ENCODE measurements at regions not wholly inside any gene's neighbourhood (a gene's known extent, or its start where the extent isn't known, plus 50 kb on each side); places are given as distances from the start of the nearest gene placed in this dataset.
"Not testable (repeated sequence)": the region's sequence is repeated elsewhere in the genome, so short reads cannot be mapped to it uniquely, and the experiment has no call there.

DNA sequence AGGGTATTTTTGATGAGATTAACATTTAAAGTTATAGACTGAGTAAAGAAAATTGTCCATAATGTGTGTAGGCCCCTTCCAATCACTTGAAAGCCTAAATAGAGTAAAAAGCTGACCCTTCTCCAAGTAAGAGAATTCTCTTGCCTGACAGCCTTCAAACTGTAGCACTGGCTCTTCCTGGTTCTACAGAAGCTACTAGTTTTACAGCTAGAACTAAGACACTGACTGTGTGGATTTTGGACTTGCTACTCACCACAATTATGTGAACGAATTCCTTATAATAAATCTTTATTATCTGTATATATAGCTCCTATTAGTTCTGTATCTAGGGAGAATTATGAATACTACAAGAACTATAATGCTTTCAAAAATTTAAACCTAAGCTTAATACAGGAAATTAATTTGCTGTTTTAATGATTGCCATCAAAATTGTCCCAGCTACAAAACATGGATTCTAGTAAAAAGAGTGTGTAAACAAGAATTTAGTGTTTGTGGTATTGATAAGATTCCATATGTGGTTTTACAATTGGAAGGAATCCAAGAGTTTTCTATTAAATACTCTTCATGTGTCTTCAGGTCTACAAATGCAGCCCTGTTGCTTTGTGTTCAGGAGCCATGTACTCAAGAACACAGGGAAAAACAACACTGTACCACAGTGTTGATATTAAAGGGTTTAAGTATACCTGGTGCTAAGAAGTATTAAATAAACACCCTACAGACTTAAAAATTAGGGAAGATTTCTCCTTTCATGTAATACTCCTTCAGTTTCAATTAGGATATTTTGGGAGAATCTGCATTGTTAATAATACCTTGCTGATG lies 366.5 kb downstream of the CXXC4 start:
- no peak for DNase-seq

DNA sequence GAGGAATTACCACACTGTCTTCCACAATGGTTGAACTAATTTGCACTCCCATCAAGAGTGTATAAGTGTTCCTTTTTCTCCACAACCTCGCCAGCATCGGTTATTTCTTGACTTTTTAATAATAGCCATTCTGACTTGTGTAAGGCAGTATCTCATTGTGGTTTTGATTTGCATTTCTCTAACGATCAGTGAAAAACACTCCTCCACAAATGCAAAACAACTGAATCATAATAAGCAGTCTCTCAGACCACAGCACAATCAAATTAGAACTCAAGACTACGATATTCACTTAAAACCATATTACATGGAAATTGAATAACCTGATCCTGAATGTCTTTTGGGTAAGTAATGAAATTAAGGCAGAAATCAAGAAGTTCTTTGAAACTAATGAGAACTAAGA lies 371.7 kb downstream of the CXXC4 start:
- no peak for DNase-seq

GRCh38 chr4:104117776-104118175 lies 376.9 kb downstream of the CXXC4 start:
- no peak for DNase-seq

DNA sequence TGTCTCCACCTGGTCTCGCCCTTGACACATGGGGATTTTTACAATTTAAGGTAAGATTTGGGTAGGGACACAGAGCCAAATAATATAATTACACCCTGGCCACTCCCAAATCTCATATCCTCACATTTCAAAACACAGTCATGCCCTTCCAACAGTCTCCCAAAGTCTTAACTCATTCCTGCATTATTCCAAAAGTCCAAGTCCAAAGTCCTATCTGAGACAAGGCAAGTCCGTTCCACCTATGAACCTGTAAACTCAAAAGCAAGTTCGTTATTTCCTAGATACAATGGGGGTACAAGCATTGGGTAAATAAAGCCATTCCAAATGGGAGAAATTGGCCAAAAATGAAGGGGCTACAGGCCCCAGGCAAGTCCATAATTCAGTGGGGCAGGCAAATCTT lies 380.8 kb downstream of the CXXC4 start:
- DNase-seq = no peak

- DNase-seq = no peak
These were observed 379.4 kb upstream of the TACR3 start for GRCh38 chr4:104099141-104099540.

DNA sequence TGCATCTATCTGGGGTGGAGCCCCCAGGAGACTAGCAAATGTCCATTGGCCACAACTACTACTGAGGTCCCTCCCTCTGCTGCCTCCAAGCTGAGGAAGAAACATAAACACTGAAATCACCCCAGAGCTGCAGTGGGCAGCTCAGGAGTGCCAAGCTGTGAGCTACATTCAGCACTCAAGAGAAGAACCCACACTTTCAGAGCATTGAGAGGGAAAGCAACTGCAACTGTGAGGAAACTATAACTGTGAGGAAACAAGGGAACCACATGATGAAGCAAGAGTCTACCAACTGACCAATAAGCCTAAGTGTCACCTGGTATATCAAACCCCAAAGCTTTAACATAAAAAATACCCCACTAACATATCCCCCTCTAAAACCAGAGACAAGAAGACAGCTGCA lies 373.5 kb upstream of the TACR3 start:
- no peak for DNase-seq

- DNase-seq = no peak
These were observed 353.4 kb upstream of the TACR3 start for GRCh38 chr4:104073229-104073628.

DNA sequence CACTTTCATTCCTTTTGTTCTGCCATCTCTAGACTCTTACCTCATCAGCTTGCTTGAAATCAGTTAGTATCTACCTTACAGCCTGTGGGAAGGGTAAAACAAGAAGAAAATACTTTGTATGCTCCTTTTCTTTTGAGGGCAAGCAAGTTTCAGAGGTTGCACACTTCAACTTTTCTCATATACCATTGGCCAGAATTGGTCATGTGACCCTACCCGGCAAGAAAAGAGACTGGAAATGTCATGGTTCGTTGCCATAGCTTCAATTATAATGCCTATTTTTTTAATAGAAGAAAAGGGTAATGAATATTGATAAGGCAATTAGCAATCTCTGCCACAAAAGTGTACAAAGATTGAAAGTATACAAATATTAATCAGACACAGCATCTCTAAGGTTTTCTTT lies 346.7 kb upstream of the TACR3 start:
- no peak for DNase-seq

DNA sequence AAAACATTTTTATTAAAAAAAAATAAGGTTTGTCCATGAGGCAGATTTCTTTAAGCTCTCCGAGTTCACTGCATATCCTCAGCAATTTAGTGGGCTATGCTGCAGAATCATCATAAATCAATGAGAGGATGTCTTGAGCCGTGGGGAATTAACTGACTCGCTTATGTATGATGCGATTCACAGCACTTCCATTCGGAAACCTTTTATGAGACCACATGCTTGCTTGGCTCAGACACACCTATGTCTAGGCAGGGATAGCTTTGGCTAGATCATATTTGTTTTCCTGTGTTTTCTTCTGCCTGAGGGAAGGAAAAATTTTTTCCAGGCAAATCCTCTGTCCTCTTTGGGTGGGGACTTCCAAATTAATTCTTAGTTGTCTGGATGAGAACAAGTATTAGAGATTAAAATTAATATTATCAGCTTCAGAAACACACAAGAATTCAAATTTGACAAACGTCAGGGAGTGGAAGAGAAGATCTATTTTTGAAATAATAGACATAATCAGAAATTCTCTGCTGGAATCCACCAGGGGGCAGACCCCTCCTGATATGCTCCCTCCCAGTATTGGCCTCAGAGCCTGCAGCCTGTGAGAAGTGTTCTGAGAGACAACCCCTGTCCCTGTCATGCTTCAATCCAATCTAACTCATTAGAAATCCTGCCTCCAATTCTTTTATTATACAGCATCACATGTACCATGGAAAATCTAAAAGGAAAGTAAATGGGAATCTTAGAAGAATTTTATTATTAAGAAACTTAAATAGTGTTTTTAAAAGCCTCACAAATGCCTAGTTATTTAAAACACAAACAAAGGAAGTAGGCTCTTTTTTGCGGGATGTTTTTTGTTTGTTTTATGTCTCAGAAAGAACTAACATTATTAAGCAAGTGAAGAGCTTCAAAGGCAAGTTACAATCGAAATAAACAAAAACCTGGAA lies 345.1 kb upstream of the TACR3 start:
- no peak for DNase-seq

DNA sequence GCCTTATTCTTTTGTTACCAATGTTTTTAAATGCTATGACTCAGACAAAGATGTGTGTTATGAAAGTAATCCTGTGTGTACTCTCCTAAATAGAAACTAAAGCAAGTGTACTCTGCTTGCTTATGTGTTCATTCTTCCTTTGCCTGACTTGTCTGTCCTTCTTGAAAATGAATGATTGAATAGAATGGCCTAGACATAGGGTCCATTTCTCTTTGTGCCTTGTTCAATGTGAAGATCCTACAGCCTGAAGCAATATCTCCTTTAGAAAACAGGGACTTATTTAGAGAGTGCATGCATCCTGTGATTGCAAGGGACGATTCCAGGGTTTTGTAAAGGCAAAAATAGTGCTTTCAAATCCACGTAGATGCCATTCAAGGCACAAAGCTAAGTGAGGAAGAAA lies 343.6 kb upstream of the TACR3 start:
- no peak for DNase-seq

- DNase-seq = no peak
These were observed 324.6 kb upstream of the TACR3 start for GRCh38 chr4:104044369-104044768.

DNA sequence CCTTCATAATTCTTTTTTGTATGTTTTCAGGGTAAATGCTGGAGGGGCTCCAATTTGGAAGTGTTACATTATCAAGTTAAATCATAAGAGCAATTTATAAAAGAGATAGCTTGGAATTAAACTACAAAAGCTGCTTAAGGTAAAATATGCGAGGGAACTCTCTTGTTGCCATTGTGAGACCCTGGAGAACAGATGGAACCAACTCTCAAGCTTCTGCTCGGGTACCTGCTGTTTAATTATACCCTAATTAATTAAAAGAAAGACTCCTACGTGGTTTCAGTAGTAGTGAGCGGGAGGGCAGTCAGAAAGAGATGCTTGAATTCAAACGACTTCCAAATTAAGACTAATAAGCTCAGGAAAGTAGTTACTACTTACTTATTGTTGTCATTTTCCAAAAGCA lies 313.1 kb upstream of the TACR3 start:
- DNase-seq = no peak

- DNase-seq = no peak
These were observed 305.5 kb upstream of the TACR3 start for GRCh38 chr4:104025251-104025650.

DNA sequence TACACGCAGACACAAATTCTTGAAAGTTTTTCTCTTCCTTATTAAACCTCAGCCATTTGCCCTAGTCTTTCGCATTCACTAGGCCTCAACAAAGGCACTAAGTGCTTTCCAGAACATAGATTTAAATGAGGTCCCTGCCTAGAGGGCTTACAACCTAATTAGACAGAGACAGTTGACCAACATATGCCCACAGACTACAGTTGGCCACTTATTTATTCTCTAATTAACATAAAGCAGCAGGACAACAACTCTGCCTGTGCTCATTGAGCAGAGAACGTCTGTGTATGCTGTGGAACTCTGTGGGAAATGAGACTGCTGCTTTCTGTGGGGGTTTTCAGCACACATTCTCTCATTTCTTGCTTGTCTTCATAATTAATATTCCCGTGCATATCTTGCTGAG lies 303.0 kb upstream of the TACR3 start:
- DNase-seq = no peak

GRCh38 chr4:104022226-104022625 lies 302.4 kb upstream of the TACR3 start:
- DNase-seq = no peak

- DNase-seq = no peak
These were observed 300.9 kb upstream of the TACR3 start for GRCh38 chr4:104020641-104021040.

DNA sequence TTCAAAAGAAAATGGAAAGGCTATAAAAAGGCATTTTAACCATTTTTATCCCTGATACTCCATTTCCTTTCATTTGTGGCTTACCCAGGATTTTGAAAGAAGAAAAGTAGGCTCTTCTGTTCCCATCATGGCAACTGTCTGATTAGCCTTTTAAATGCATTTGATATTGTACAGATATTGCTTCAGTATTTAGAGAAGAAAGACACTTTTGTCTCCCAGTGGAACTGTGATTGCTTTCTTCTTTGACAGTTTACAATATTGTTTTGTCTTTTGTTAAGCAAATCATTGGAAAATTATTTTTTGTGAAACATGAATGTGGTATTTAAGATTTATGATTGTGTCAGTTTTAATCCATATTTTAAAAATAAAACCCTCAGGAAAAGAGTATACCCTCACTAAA lies 297.4 kb upstream of the TACR3 start:
- no peak for DNase-seq

GRCh38 chr4:104015680-104016079 lies 295.9 kb upstream of the TACR3 start:
- DNase-seq = no peak

DNA sequence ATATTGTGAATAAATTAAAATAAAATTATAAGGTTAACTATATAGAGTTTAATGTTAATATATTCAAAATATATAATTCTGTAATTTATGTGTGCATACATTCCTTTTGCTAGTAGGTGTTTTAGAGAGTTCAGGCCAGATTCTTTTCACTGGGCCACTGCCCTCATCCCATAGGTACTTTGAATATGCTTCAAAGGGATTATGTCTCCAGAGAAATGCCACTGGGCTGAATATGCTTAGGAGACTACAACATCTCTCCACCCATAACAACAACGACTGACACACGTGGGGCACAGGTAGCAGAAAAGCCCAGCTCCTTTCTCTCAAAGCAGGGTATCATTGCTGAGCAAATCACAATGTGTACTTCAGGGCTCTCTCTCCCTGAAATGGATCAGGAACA lies 290.9 kb upstream of the TACR3 start:
- no peak for DNase-seq

GRCh38 chr4:104002318-104002717 lies 282.5 kb upstream of the TACR3 start:
- DNase-seq = not testable (repeated sequence)

DNA sequence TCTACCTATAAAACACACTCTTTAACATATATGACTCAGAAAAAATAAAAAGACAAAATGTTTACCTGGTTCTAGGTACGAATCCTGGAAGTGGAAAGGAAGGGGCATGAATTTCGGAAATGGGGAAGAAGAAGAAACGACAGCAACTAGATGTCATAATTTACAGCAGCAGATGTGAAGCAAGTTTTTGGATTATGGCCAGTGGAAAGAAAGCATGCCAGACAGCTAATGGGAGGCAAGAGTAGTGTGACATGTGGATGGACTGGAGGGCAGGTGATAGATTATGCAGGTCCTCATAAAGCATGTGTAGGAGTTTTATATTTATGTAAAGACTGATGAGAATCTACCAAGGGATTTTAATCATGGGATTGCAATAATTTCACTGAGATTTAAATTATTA lies 279.0 kb upstream of the TACR3 start:
- no peak for DNase-seq

DNA sequence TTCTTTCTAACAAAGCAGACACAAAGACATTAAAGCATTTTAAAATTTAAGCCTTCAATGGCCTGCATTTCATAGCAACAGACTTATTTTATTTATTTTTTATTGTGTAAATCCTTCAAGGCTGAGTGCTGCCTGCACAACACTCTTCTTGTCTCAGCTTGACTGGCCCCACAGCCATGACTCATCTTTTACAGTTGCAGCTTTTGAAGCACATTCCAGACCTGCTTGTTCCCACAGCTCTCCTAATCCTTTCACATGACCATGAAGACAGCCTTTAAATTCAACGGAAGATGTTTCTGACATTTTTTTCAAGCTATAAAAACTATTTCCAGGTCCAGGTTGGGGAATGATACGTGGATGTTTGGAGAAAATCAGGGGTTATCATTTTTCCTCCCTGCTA lies 276.9 kb upstream of the TACR3 start:
- no peak for DNase-seq

- no peak for DNase-seq
These were observed 276.3 kb upstream of the TACR3 start for GRCh38 chr4:103996064-103996463.

DNA sequence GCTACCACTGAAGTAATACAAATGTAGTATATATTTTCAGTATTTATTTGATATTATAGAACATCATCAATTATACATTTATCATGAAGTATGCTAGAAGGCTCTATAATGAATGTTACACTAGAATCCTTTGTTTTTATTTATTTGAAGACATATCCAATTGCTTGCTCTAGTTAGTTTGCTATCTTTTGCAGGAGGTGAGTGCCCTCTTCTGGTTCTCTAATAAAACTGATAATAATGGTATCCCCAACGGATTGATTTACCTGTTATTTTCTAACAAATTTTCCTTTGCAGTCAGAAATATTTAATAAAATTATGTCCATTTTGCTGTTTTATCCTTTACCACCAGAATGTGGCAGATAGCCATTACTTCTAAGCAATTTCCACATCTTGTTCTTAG lies 274.3 kb upstream of the TACR3 start:
- DNase-seq = no peak
